Occipital lobe (tissue), 1 donor: ENCODE measurements at regions not wholly inside any gene's neighbourhood (a gene's known extent, or its start where the extent isn't known, plus 50 kb on each side); places are given as distances from the start of the nearest gene placed in this dataset.
"Not testable (repeated sequence)": the region's sequence is repeated elsewhere in the genome, so short reads cannot be mapped to it uniquely, and the experiment has no call there.

ENCODE experiments used
- DNase-seq: peaks from one replicate; lab custom pipeline; 2025; lab: John Stamatoyannopoulos, UW

DNA sequence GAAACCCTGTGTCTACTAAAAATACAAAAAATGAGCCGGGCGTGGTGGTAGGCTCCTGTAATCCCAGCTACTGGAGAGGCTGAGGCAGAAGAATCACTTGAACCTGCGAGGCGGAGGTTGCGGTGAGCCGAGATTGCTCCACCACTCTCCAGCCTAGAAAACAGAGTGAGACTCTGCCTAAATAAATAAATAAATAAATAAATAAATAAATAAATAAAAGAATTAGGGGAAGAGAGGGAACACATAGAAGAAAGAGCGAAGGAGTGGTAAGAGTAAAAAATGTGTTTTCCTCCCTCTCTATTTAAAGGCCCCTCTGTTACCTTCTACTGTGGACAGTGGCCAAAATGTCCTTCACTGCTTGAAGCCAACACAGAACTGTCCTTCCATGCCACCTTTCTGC, 103.9 kb upstream of the SOX21 start:
- DNase-seq: no peak

DNA sequence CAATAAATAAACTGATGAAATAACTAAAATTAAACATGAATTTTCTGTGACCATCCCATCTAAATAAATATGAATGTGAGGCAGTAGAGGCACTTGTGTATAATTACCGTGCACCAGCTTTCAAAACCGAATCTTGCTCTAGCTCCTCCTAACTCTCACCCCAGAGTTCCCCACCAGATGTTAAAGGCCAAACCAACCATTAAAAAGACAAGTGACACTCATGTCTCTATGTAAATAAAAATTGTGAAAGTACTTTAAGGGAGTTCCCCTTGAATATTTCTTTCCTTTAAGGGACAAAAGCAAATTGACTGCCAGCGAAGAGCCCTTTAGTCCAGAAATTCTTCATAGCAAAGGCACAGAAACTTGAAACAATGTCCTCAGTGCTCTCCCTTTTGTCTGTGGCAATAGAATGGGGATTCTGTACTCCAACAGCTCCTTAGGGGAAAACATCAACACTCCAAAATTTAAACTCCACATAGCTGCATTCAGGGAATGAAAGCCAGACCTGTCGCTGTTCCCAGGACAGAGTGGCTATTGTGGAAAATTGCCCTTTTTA, 101.7 kb upstream of the SOX21 start:
- no peak for DNase-seq

DNA sequence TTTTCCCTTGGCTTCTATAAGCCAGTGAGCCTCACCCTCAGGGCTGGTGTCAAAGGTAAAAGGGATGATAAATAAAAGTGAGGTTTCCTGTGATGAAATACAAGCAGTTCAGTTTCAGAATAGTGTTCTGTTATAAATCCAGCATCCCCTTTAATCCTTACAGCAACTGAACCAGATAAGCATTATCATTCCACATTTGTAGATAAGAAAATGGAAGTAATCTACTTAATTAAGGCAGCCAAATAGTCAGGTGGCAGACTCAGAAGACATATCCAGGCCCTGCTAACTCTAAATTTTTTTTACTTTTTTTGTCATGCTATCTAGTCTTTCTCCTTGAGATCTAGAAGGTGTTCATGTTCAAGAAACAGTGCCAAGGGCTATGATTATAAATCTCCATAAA, 99.4 kb upstream of the SOX21 start:
- no peak for DNase-seq

DNA sequence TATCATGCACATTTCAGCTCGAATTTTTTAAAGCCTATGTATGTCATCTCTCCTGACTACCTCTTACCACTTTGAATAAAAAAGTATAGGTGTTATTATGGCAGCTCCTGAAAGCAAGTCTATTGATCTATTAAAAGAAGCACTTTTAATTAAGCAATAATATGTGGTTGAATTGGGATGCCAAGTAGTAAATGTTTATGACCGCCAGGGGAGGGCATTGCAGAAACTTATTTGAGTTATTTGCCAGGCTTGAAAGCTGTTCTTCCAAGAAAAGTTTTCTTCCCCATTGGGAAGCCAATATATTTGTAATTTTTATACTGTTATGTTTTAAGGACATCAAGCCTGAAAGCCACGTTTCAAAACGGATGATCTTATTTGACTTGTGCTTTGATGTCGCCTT, 88.1 kb upstream of the SOX21 start:
- DNase-seq: no peak

DNA sequence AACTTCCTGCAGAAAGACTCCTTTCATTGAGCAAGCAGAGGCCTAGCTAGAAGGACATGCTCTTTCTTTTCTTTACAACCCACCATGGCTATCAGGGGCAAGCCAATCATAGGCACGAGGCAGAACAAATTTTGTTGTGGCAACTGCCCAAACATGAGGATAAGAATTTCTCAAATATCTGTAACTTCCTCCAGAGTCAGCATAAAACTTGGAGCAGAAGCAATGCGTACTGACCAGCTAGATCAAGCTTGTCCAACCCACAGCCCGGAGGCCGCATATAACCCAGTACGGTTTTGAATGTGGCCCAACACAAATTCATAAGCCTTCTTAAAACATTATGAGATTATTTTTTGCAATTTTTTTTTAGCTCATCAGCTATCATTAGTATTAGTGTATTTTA, 87.0 kb upstream of the SOX21 start:
- DNase-seq: no peak

DNA sequence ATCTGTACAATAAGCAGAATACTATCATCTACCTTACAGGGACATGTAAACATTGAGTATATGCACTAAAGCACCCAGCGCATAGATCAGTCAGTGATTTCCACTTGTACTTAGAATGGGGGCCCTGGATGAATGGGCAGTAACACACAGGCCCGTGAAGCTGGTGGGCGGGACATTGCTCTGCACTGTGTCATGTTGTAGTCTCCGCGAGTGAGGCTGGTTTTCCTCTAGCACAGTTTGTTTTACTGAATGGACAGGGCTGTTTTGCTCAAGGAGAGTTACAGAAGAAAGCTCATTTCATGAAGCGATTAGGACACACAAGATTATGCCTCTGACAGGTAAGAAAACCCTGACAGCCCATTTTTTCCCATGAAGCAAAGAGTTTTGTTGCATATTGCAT, 86.4 kb upstream of the SOX21 start:
- no peak for DNase-seq

DNA sequence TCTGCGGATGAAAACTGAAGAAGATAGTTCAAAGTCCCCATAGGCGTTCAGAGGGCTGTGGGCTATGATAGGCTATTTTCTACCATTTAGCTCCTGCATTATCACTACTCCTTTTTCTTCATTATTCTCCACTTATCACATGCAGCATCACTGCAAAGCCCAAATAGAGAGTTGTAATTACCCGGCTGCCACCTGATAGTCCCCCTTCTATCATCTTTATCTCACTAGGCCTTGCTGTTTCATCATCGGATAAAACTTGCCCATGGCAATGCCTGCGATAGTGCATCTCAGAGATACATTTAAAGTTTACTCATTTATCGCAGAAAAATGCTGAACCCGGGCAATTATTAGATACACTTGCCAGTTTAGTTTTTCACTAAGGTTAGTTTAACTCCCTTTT, 82.9 kb upstream of the SOX21 start:
- DNase-seq: no peak

DNA sequence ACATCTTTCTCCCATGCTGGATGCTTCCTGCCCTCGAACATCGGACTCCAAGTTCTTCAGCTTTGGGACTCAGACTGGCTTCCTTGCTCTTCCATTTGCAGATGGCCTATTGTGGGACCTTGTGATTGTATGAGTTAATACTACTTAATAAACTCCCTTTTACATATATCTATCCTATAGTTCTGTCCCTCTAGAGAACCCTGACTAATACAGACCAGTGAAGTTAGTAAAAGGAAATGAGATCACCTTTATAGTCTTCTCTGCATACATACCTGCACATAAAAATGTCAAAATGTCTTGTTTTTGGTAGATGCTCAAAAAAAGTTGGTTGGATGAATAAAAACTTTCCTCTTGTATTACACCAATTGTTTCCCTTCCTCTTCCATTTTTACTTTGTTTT, 73.9 kb upstream of the SOX21 start:
- not testable (repeated sequence) for DNase-seq

DNA sequence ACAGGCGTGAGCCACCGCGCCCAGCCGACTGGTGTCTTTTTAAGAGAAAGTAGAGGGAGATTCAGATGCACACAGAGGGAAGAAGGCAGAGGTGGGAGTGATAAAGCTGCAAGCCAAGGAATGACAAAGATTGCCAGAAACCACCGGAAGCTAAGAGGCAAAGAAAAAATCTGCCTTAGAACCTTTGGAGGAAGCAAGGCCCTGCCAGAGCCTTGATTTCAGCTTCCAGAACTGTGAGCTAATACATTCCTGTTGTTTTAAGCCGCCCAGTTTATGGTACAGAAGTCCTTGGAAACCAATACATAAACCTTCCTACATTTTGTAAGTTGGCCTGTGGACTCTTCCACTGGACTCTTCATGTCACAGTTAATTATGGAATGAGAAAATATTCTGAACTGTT, 71.7 kb upstream of the SOX21 start:
- DNase-seq: no peak

DNA sequence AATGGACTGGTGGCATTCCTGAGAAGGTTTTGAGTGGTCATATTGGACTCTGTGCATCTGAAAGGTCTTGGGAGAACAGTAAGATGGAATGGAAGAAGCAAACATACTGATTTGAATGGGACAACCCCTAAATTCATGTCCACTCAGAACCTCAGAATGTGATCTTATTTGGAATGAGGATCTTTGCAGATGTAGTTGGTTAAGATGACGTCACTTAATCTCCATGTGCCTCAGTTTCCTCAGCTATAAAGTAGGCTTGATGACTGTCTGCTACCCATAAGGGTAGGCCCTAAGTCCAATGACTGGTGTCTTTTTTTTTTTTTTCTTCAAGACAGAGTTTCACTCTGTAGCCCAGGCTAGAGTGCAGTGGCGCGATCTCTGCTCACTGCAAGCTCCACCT, 71.1 kb upstream of the SOX21 start:
- DNase-seq: no peak

DNA sequence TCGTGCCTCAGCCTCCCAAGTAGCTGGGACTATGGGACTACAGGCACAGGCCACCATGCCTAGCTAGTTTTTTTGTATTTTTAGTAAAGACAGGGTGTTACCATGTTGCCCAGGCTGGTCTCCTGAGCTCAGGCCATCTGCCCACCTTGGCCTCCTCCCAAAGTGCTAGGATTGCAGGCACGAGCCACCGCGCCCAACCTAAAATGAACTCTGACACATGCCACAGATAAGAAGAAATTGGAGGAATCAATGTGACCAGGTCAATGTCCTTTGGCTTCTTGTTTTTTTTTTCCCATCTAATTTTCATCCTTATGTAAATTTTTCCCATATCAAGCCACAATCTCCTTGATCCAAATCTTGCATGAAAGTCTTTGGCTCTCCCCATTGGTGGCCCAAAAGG, 68.1 kb upstream of the SOX21 start:
- DNase-seq: no peak

DNA sequence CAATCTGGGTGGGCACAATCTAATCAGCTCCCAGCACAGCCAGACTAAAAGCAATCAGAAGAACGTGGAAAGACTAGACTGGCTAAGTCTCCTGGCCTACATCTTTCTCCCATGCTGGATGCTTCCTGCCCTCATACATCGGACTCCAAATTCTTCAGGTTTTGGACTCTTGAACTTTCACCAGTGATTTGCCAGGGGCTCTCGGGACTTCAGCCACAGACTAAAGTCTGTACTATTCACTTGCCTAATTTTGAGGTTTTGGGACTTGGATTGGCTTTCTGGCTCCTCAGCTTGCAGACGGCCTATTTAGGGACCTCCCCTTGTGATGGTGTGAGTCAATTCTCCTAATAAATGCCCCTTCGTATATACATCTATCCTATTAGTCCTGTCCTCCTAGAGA, 66.6 kb upstream of the SOX21 start:
- DNase-seq: no peak

DNA sequence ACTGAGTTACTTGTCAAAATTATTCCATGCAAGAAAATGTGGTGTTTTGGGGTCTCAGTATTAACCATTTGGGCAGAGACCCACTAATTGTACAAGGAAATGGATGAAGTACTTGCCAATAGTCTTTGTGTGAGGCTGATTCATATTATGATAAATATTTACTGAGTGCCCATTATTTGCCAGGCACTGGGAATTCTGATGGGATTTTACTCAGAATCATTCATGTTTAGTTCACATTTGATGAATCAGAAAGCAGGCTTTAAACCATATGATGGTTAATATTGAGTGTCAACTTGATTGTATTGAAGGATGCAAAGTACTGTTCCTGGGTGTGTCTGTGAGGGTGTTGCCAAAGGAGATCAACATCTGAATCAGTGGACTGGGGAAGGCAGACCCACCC, 66.2 kb upstream of the SOX21 start:
- no peak for DNase-seq

DNA sequence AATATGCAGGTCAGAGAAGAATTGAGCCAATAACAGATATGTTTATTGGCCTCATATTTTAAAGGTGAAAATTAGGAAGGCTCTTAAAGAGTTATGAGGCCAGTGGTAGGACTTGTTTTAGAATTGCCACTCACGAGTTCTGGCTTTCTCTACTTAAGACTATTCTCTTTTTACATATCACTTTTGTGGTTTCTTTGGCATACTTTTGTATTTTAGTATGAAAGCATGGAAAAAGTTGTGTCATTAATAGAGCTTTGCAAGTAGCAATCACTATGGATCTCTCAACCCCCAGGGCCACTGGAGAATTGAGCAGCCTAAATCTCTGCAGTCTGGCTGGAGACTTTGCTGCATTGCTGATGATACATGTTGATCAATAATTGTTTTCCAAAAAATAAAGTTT, 64.6 kb upstream of the SOX21 start:
- no peak for DNase-seq

DNA sequence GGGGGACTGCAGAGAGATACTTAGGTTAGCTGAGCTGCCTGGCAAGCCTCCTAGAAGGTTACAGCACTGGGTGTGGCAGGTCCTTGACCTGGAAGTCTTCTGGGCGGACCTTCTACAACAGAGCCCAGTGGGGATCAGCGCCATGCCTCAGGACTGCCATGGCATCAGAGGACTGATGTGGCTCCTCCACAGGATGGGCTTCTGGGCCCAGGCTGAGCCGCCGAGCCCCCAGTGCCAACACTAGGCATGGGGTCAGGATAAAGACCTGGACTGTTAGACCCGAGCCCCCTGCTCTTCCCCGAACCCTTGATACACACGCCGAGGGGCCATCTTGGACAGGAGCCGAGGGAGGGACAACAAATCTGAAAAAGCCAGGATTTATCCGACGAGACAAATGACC, 64.0 kb upstream of the SOX21 start:
- no peak for DNase-seq

DNA sequence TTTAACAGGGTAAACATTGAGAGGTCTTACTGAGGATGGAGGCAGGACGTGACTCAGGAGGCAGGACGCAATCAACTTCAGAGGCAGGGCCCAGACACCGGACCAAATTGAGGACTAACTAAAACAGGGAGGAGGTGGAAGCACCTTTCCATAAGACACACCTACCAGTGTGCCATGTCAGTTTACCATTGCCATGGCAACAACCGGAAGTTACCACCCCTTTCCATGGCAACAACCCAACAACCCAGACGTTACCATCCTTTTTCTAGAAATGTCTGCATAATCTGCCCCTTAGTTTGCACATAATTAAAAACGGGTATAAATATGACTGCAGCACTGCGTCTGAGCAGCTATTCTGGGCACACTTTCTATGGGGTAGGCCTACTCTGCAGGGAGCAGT, 53.5 kb upstream of the SOX21 start:
- no peak for DNase-seq

DNA sequence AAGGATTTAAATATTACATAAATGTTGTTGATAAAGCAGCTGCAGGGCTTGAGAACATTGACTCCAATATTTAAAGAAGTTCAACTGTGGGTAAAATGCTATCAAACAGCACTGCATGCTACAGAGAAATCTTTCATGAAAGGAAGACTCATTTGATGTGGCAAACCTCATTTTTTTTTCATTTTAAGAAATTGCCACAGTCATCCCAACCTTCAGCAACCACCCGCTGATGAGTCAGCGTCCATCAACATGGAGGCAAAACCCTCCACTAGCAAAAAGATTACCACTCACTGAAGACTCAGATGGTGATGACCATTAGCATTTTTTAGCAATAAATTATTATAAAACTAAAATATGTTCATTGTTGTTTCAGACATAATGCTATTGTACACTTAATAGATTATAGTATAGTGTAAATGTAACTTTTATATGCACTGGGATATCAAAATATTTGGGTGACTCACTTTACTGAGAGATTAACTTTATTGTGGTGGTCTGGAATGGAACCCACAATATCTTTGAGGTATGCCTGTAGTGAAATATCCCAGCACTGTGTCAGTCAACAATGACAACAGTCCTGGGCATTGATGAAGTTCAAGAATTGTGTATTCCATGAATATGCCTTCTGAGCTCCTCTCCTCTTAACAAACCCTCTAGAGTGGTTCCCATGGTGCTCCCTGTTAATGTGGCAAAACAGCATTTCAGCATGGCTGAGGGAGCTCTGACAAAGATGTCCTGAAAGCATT, 52.4 kb upstream of the SOX21 start:
- no peak for DNase-seq
